ENCODE measurements at regions not wholly inside any gene's neighbourhood (a gene's known extent, or its start where the extent isn't known, plus 50 kb on each side); places are given as distances from the start of the nearest gene placed in this dataset.

DNA sequence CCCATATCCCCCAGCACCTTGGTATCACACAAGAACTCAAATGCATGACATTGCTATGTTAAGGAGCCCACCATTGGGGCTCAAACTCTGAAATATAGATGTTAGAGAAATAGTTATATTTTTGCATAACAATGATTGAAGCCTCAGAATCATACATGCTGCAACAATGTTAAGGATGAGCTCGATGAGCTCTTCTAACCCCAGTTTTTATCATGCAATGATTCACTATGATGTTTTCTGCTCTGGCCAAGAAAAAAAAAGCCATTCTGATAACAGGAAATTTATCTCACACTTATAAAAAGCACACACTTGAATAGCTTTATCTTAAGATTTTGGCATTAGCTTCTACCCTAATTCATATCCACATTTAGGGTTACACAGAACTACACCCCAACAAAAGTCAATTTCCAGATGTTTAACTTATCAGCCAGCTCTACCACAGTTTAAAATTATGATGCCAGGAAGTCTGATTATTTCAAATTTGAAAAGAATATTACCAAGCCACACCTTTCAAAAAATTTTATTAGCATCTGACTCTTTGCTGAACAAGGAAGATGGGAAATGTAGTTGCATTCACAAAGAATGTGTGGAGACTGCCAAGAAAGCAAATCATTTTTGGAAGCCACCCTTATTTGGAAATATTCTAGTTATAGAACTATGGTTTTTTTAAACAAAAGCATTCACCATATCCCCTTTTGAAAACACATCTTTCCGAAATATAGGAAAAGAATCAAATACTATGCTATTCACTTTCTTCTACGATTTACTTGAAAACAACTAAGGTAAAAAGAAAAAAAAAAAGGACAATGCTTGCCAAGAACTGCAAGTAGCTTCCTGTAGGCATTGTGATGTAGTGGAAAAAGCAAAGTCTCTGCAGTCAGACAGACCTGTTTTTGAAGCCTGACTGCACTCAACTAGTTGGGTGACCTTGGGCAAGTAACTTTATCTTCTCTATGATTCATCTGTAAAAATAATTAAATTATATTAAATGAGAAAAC, 100.8 kb upstream of the PLS3 start:
- TF ChIP-seq, protein P1, sequence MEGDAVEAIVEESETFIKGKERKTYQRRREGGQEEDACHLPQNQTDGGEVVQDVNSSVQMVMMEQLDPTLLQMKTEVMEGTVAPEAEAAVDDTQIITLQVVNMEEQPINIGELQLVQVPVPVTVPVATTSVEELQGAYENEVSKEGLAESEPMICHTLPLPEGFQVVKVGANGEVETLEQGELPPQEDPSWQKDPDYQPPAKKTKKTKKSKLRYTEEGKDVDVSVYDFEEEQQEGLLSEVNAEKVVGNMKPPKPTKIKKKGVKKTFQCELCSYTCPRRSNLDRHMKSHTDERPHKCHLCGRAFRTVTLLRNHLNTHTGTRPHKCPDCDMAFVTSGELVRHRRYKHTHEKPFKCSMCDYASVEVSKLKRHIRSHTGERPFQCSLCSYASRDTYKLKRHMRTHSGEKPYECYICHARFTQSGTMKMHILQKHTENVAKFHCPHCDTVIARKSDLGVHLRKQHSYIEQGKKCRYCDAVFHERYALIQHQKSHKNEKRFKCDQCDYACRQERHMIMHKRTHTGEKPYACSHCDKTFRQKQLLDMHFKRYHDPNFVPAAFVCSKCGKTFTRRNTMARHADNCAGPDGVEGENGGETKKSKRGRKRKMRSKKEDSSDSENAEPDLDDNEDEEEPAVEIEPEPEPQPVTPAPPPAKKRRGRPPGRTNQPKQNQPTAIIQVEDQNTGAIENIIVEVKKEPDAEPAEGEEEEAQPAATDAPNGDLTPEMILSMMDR (IDR thresholded peaks at IDR 0.05) = no peak
- TF ChIP-seq EP300 (IDR thresholded peaks at IDR 0.05) (no peak), POLR2A (IDR thresholded peaks at IDR 0.05) (no peak), POLR2AphosphoS5 (IDR thresholded peaks at IDR 0.05) (no peak)

All from stomach (tissue), 4 donors.